OCI-LY7 (cell line): ENCODE measurements at regions not wholly inside any gene's neighbourhood (a gene's known extent, or its start where the extent isn't known, plus 50 kb on each side); places are given as distances from the start of the nearest gene placed in this dataset.
"Not testable (repeated sequence)": the region's sequence is repeated elsewhere in the genome, so short reads cannot be mapped to it uniquely, and the experiment has no call there.

Experiments
- BruUV-seq: library from RNA; stranded (reverse); fragments of 400-500 nt; replicated peaks from 2 replicates; lab custom pipeline; 2021; lab: Mats Ljungman, UMichigan
- CTCF ChIA-PET: fragments of 300-600 bp; sonication (Branson Sonifier 250); formaldehyde crosslinking; loops from one replicate; lab custom pipeline; 2022; ENCODE audit warnings: antibody characterized with exemption; ENCODE audit not compliant: unreplicated experiment; lab: Charles Lee
- POLR2A ChIA-PET: fragments of 300-600 bp; sonication (Branson Sonifier 250); formaldehyde crosslinking; loops from one replicate; lab custom pipeline; 2022; ENCODE audit warnings: antibody characterized with exemption; lab: Charles Lee
- DNase-seq: peaks from one replicate; pipeline ENCODE4 v3.0.0-alpha.2; 2015; ENCODE audit warnings: low spot score
- H2AFZ ChIP-seq: fragments of 200-600 bp; sonication (generic), shearing (Covaris generic); 2 replicates; pipeline ENCODE4 v1.6.1; 2014; ENCODE audit warnings: mild to moderate bottlenecking, antibody characterized with exemption, low read length, moderate library complexity
- H3K27ac ChIP-seq: fragments of 200-600 bp; sonication (generic); 2 replicates; pipeline ENCODE4 v1.5.1; 2014; ENCODE audit warnings: mixed run types, low read depth, mild to moderate bottlenecking, moderate library complexity, low read length, inconsistent platforms; ENCODE audit not compliant: poor library complexity, severe bottlenecking
- H3K36me3 ChIP-seq: fragments of 200-600 bp; sonication (generic); 2 replicates; pipeline ENCODE4 v1.6.1; 2014; ENCODE audit warnings: mild to moderate bottlenecking, antibody characterized with exemption, low read length, moderate library complexity, mixed read lengths; ENCODE audit not compliant: insufficient read depth
- H3K4me1 ChIP-seq: fragments of 200-600 bp; sonication (generic); 2 replicates; pipeline ENCODE4 v1.5.1; 2014; ENCODE audit warnings: mild to moderate bottlenecking, low read length; ENCODE audit not compliant: insufficient read depth, poor library complexity, severe bottlenecking
- H3K4me2 ChIP-seq: fragments of 200-600 bp; sonication (generic); 2 replicates; pipeline ENCODE4 v1.6.1; 2014; ENCODE audit warnings: mild to moderate bottlenecking, low read length
- H3K4me3 ChIP-seq: fragments of 200-600 bp; sonication (generic); 2 replicates; pipeline ENCODE4 v1.5.1; 2014; ENCODE audit warnings: mild to moderate bottlenecking, low read depth, low read length; ENCODE audit not compliant: poor library complexity, severe bottlenecking
- H3K79me2 ChIP-seq: fragments of 200-600 bp; sonication (generic); 2 replicates; pipeline ENCODE4 v1.6.1; 2016; ENCODE audit warnings: low read depth, mild to moderate bottlenecking, low read length, moderate library complexity, mixed read lengths; ENCODE audit not compliant: insufficient read depth
- H3K9me2 ChIP-seq: fragments of 200-600 bp; sonication (generic); 2 replicates; pipeline ENCODE4 v1.6.1; 2016; ENCODE audit warnings: mild to moderate bottlenecking, low read length, mixed read lengths; ENCODE audit not compliant: insufficient read depth
- H3K9me3 ChIP-seq: fragments of 200-600 bp; sonication (generic); 2 replicates; pipeline ENCODE4 v1.6.1; 2014; ENCODE audit warnings: mild to moderate bottlenecking, mixed run types, low read length, mixed read lengths
- H4K20me1 ChIP-seq: fragments of 200-600 bp; sonication (generic); 2 replicates; pipeline ENCODE4 v1.6.1; 2014; ENCODE audit warnings: mild to moderate bottlenecking, antibody characterized with exemption, low read length, moderate library complexity, mixed read lengths; ENCODE audit not compliant: insufficient read depth
- CTCF ChIP-seq: fragments of 200-600 bp; sonication (generic); conservative IDR thresholded peaks from 2 replicates; pipeline ENCODE4 v1.5.1; 2014; ENCODE audit warnings: mild to moderate bottlenecking, antibody characterized with exemption, low read length, moderate library complexity, mixed read lengths
- EZH2phosphoT487 ChIP-seq: fragments of 200-600 bp; sonication (generic); IDR thresholded peaks from 2 replicates; pipeline ENCODE4 v1.6.1; 2018; ENCODE audit warnings: low read depth, borderline replicate concordance, mild to moderate bottlenecking, mixed run types, antibody characterized with exemption, low read length, moderate library complexity, mixed read lengths
- intact Hi-C: fragments of 100-400 bp; cut with micrococcal nuclease; formaldehyde crosslinking; loops from one replicate; pipeline ENCODE4 v1.10.0; 2022; ENCODE audit not compliant: unreplicated experiment

- no peak for DNase-seq
- H3K9me3 ChIP-seq, result no peaks in the 10 kb centered on the region
- no peak overlapping the region for H3K27ac ChIP-seq
- H4K20me1 ChIP-seq, result no peaks in the 10 kb centered on the region
- TF ChIP-seq CTCF (no peak), EZH2phosphoT487 (no peak)
- ChIA-PET CTCF (no interaction called here), POLR2A (interaction anchor here (0.7 kb wide), 1 partner anchor 308 kb away, joined by 3 read pairs; no protein-coding TSS in a partner anchor)
- no peaks in the 10 kb centered on the region for H3K36me3 ChIP-seq
- intact Hi-C loops, result no loop called here
- no peaks in the 10 kb centered on the region for H3K9me2 ChIP-seq
- no peak overlapping the region for H3K4me3 ChIP-seq
- no peaks in the 10 kb centered on the region for H3K79me2 ChIP-seq
- no peak overlapping the region for H3K4me2 ChIP-seq
- no peaks in the 10 kb centered on the region for H3K4me1 ChIP-seq
- BruUV-seq, result no TSS peak
- H2AFZ ChIP-seq, result no peak overlapping the region
Observed at GRCh38 chr6:115442323-115442722, 618.4 kb downstream of the FRK start.

- no peaks in the 10 kb centered on the region for H3K9me2 ChIP-seq
- POLR2A ChIA-PET, result no interaction called here
- no peaks in the 10 kb centered on the region for H3K79me2 ChIP-seq
- no TSS peak for BruUV-seq
- no peak for DNase-seq
- H3K36me3 ChIP-seq, result no peaks in the 10 kb centered on the region
- no peak overlapping the region for H3K4me3 ChIP-seq
- no peaks in the 10 kb centered on the region for H4K20me1 ChIP-seq
- H3K9me3 ChIP-seq, result no peaks in the 10 kb centered on the region
- CTCF ChIA-PET, result no interaction called here
- H3K27ac ChIP-seq, result no peak overlapping the region
- H3K4me2 ChIP-seq, result no peak overlapping the region
- intact Hi-C loops, result no loop called here
- H2AFZ ChIP-seq, result no peak overlapping the region
- no peaks in the 10 kb centered on the region for H3K4me1 ChIP-seq
- no peak for TF ChIP-seq CTCF
- no peak for TF ChIP-seq EZH2phosphoT487
Observed at GRCh38 chr6:115441651-115442050, 619.0 kb downstream of the FRK start.

- intact Hi-C loops, result no loop called here
- Histone ChIP-seq H3K4me3 (no peak overlapping the region), H4K20me1 (no peaks in the 10 kb centered on the region), H3K4me2 (no peak overlapping the region), H3K9me3 (no peaks in the 10 kb centered on the region), H3K27ac (no peak overlapping the region), H3K9me2 (no peaks in the 10 kb centered on the region), H2AFZ (no peak overlapping the region), H3K79me2 (no peaks in the 10 kb centered on the region), H3K4me1 (no peaks in the 10 kb centered on the region), H3K36me3 (no peaks in the 10 kb centered on the region)
- ChIA-PET POLR2A (interaction anchor here (0.7 kb wide), 1 partner anchor 73 kb away, joined by 3 read pairs; no protein-coding TSS in a partner anchor), CTCF (no interaction called here)
- TF ChIP-seq EZH2phosphoT487 (no peak), CTCF (no peak)
- BruUV-seq, result no TSS peak
- DNase-seq, result no peak
Observed at GRCh38 chr6:115415378-115415777, 645.3 kb downstream of the FRK start.

GRCh38 chr6:115414916-115415315, 645.8 kb downstream of the FRK start:
- H2AFZ ChIP-seq, DNase-seq, H4K20me1 ChIP-seq, H3K27ac ChIP-seq, H3K36me3 ChIP-seq, H3K9me2 ChIP-seq, H3K4me1 ChIP-seq, intact Hi-C loops, BruUV-seq, H3K4me2 ChIP-seq, H3K4me3 ChIP-seq, CTCF ChIA-PET, H3K9me3 ChIP-seq, H3K79me2 ChIP-seq: not testable (repeated sequence)
- POLR2A ChIA-PET, result interaction anchor here (0.7 kb wide), 1 partner anchor 73 kb away, joined by 3 read pairs; no protein-coding TSS in a partner anchor
